Skin epidermis (tissue), 12 donors: ENCODE measurements at regions not wholly inside any gene's neighbourhood (a gene's known extent, or its start where the extent isn't known, plus 50 kb on each side); places are given as distances from the start of the nearest gene placed in this dataset.
"Not testable (repeated sequence)": the region's sequence is repeated elsewhere in the genome, so short reads cannot be mapped to it uniquely, and the experiment has no call there.

Experiments
- H3K27ac ChIP-seq, 21 experiments: fragments of 200-600 bp; sonication (generic) in 11 of 21; one replicate each; pipeline ENCODE4 v1.5.0; 2020; ENCODE audit warnings: mild to moderate bottlenecking in 3 of 21, inconsistent platforms in 2 of 21, moderate library complexity in 2 of 21
- H3K4me3 ChIP-seq, 7 experiments: fragments of 200-600 bp; sonication (generic) in 2 of 7; one replicate each; pipeline ENCODE4 v1.5.0; 2020; ENCODE audit warnings: inconsistent platforms in 2 of 7, mild to moderate bottlenecking in 2 of 7, moderate library complexity in 1 of 7

- H3K27ac ChIP-seq: peak overlapping the region in 1 of 21 experiments; percentile 76
These were observed 501.0 kb upstream of the EDIL3 start for GRCh38 chr5:84885485-84886258.

GRCh38 chr5:84881737-84882136 lies 497.1 kb upstream of the EDIL3 start:
- peak overlapping the region in 1 of 21 experiments; percentile 41 for H3K27ac ChIP-seq
- H3K4me3 ChIP-seq: no peak overlapping the region

More at GRCh38 chr5:84885485-84886258, 501.0 kb upstream of the EDIL3 start:
- H3K4me3 ChIP-seq: no peak overlapping the region

- Histone ChIP-seq H3K4me3 (no peak overlapping the region), H3K27ac (no peak overlapping the region)
These were observed 489.5 kb upstream of the EDIL3 start for GRCh38 chr5:84874196-84874595.

- no peak overlapping the region for H3K4me3 ChIP-seq
- H3K27ac ChIP-seq: no peak overlapping the region
These were observed 488.1 kb upstream of the EDIL3 start for GRCh38 chr5:84872768-84873167.

- no peak overlapping the region for H3K27ac ChIP-seq
These were observed 485.7 kb upstream of the EDIL3 start for GRCh38 chr5:84870369-84870768.

GRCh38 chr5:84869675-84870074 lies 485.0 kb upstream of the EDIL3 start:
- Histone ChIP-seq H3K27ac (peak overlapping the region in 1 of 21 experiments; percentile 48), H3K4me3 (no peak overlapping the region)

More at GRCh38 chr5:84870369-84870768, 485.7 kb upstream of the EDIL3 start:
- no peak overlapping the region for H3K4me3 ChIP-seq

GRCh38 chr5:84863936-84864335 lies 479.3 kb upstream of the EDIL3 start:
- H3K4me3 ChIP-seq, H3K27ac ChIP-seq: not testable (repeated sequence)

- H3K27ac ChIP-seq: no peak overlapping the region
- no peak overlapping the region for H3K4me3 ChIP-seq
These were observed 478.3 kb upstream of the EDIL3 start for GRCh38 chr5:84863020-84863419.

- Histone ChIP-seq H3K4me3 (no peak overlapping the region), H3K27ac (no peak overlapping the region)
These were observed 477.5 kb upstream of the EDIL3 start for GRCh38 chr5:84862132-84862531.

GRCh38 chr5:84861306-84861705 lies 476.6 kb upstream of the EDIL3 start:
- no peak overlapping the region for H3K4me3 ChIP-seq

GRCh38 chr5:84859056-84859455 lies 474.4 kb upstream of the EDIL3 start:
- H3K4me3 ChIP-seq: no peak overlapping the region
- H3K27ac ChIP-seq: no peak overlapping the region

More at GRCh38 chr5:84861306-84861705, 476.6 kb upstream of the EDIL3 start:
- H3K27ac ChIP-seq: no peak overlapping the region

GRCh38 chr5:84831701-84832100 lies 447.0 kb upstream of the EDIL3 start:
- Histone ChIP-seq H3K4me3 (no peak overlapping the region), H3K27ac (no peak overlapping the region)

- Histone ChIP-seq H3K27ac (no peak overlapping the region), H3K4me3 (no peak overlapping the region)
These were observed 445.6 kb upstream of the EDIL3 start for GRCh38 chr5:84830265-84830664.

- Histone ChIP-seq H3K4me3 (no peak overlapping the region), H3K27ac (no peak overlapping the region)
These were observed 440.9 kb upstream of the EDIL3 start for GRCh38 chr5:84825606-84826005.

- Histone ChIP-seq H3K4me3 (no peak overlapping the region), H3K27ac (no peak overlapping the region)
These were observed 437.2 kb upstream of the EDIL3 start for GRCh38 chr5:84821924-84822323.

- Histone ChIP-seq H3K27ac (no peak overlapping the region), H3K4me3 (no peak overlapping the region)
These were observed 433.3 kb upstream of the EDIL3 start for GRCh38 chr5:84817953-84818352.

- H3K27ac ChIP-seq: no peak overlapping the region
- no peak overlapping the region for H3K4me3 ChIP-seq
These were observed 432.3 kb upstream of the EDIL3 start for GRCh38 chr5:84816746-84817547.

- H3K27ac ChIP-seq: no peak overlapping the region
These were observed 431.5 kb upstream of the EDIL3 start for GRCh38 chr5:84816160-84816559.

GRCh38 chr5:84805473-84805872 lies 420.8 kb upstream of the EDIL3 start:
- no peak overlapping the region for H3K27ac ChIP-seq

More at GRCh38 chr5:84816160-84816559, 431.5 kb upstream of the EDIL3 start:
- H3K4me3 ChIP-seq: no peak overlapping the region

GRCh38 chr5:84796399-84796798 lies 411.7 kb upstream of the EDIL3 start:
- Histone ChIP-seq H3K27ac (no peak overlapping the region), H3K4me3 (no peak overlapping the region)

More at GRCh38 chr5:84805473-84805872, 420.8 kb upstream of the EDIL3 start:
- H3K4me3 ChIP-seq: no peak overlapping the region

GRCh38 chr5:84794486-84795035 lies 409.9 kb upstream of the EDIL3 start:
- Histone ChIP-seq H3K27ac (no peak overlapping the region), H3K4me3 (no peak overlapping the region)
